Activated B cell treated with CpG ODN at 0.5 μM for 24 hours (primary cell): ENCODE measurements at regions not wholly inside any gene's neighbourhood (a gene's known extent, or its start where the extent isn't known, plus 50 kb on each side); places are given as distances from the start of the nearest gene placed in this dataset.

Experiments used
- ATAC-seq: fragments of 200-7000 bp; cut with Tn5 transposase; one replicate; pipeline ENCODE4 v1.10.0; 2021; ENCODE audit warnings: low read depth, mild to moderate bottlenecking, moderate library complexity
- CTCF ChIA-PET: fragments of 350-600 bp; sonication (Branson Sonifier 250); formaldehyde crosslinking; loops from one replicate; lab custom pipeline; 2021; ENCODE audit warnings: antibody characterized with exemption; lab: Charles Lee
- POLR2A ChIA-PET: fragments of 350-600 bp; sonication (Branson Sonifier 250); formaldehyde crosslinking; loops from one replicate; lab custom pipeline; 2021; ENCODE audit warnings: antibody characterized with exemption; lab: Charles Lee
- DNase-seq: peaks from one replicate; pipeline ENCODE4 v3.0.0; 2022
- H3K27ac Mint-ChIP-seq: one replicate; pipeline ENCODE4 v1.8.0; 2020; ENCODE audit warnings: mixed read lengths
- H3K27me3 Mint-ChIP-seq: one replicate; pipeline ENCODE4 v1.8.0; 2021; ENCODE audit warnings: mixed read lengths
- H3K36me3 Mint-ChIP-seq: one replicate; pipeline ENCODE4 v1.8.0; 2021; ENCODE audit warnings: low read depth, mixed read lengths
- H3K4me1 Mint-ChIP-seq: one replicate; pipeline ENCODE4 v1.8.0; 2021; ENCODE audit warnings: mixed read lengths
- H3K4me3 Mint-ChIP-seq: one replicate; pipeline ENCODE4 v1.8.0; 2020; ENCODE audit warnings: mild to moderate bottlenecking, mixed read lengths
- H3K9me3 Mint-ChIP-seq: one replicate; pipeline ENCODE4 v1.8.0; 2020; ENCODE audit warnings: mixed read lengths
- intact Hi-C: fragments of 100-400 bp; cut with micrococcal nuclease; formaldehyde crosslinking; loops from one replicate; pipeline ENCODE4 v1.15.1; 2024
- TF ChIP-seq, protein P1 (sequence below): fragments of 200-600 bp; IDR thresholded peaks from one replicate; pipeline ENCODE4 v1.8.0; 2022; ENCODE audit warnings: antibody characterized with exemption, mild to moderate bottlenecking

DNA sequence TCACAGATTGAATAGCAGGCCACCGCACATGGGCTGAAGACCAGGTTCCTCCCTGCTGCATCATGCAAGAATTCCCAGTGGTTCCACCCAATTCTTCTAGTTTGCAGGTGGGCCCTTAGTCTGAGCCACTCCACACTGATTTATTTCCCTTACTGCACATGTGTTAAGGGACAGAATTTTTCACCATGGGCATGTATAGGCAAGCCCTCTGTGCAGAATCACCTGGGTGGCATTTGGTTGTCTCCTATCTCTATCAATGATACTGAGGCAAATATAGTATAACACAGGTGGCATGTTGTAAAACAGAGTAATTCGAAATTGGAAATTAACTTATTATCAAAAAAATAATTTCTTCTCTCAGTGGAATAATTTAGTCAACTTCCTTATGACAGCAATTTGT, 1892.4 kb downstream of the NCAM2 start:
- no peaks in the 10 kb centered on the region for H3K36me3 Mint-ChIP-seq
- H3K27ac Mint-ChIP-seq = no peak overlapping the region
- no peaks in the 10 kb centered on the region for H3K27me3 Mint-ChIP-seq
- ATAC-seq (no peak), DNase-seq (no peak)
- POLR2A ChIA-PET = no interaction called here
- CTCF ChIA-PET = no interaction called here
- TF ChIP-seq, protein P1, sequence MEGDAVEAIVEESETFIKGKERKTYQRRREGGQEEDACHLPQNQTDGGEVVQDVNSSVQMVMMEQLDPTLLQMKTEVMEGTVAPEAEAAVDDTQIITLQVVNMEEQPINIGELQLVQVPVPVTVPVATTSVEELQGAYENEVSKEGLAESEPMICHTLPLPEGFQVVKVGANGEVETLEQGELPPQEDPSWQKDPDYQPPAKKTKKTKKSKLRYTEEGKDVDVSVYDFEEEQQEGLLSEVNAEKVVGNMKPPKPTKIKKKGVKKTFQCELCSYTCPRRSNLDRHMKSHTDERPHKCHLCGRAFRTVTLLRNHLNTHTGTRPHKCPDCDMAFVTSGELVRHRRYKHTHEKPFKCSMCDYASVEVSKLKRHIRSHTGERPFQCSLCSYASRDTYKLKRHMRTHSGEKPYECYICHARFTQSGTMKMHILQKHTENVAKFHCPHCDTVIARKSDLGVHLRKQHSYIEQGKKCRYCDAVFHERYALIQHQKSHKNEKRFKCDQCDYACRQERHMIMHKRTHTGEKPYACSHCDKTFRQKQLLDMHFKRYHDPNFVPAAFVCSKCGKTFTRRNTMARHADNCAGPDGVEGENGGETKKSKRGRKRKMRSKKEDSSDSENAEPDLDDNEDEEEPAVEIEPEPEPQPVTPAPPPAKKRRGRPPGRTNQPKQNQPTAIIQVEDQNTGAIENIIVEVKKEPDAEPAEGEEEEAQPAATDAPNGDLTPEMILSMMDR = no peak
- intact Hi-C loops = no loop called here
- H3K4me3 Mint-ChIP-seq = no peak overlapping the region
- H3K9me3 Mint-ChIP-seq = no peaks in the 10 kb centered on the region
- no peaks in the 10 kb centered on the region for H3K4me1 Mint-ChIP-seq

DNA sequence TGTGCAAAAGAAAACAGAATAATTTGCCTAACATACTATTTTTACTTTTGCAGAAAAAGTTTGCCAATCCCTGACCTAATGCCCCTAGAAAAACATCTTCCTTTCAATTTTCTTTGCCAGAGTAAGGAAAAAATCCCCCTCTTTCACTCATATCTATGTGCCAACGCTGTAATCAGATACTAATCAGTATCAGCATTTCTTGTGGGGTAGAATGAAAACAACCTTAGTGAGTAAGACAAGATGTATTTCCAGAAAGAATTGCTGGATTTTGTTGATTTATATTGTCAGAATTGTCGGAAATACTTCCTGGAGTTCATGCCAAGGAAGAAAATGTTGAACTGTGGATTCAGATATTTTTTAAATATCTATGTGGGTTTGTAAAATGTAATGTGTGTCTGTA, 1893.8 kb downstream of the NCAM2 start:
- ChIA-PET CTCF (no interaction called here), POLR2A (no interaction called here)
- Mint-ChIP-seq H3K4me3 (no peak overlapping the region), H3K4me1 (no peaks in the 10 kb centered on the region), H3K27ac (no peak overlapping the region), H3K9me3 (no peaks in the 10 kb centered on the region), H3K27me3 (no peaks in the 10 kb centered on the region), H3K36me3 (no peaks in the 10 kb centered on the region)
- DNase-seq (no peak), ATAC-seq (no peak)
- intact Hi-C loops = no loop called here
- TF ChIP-seq, protein P1 = no peak

DNA sequence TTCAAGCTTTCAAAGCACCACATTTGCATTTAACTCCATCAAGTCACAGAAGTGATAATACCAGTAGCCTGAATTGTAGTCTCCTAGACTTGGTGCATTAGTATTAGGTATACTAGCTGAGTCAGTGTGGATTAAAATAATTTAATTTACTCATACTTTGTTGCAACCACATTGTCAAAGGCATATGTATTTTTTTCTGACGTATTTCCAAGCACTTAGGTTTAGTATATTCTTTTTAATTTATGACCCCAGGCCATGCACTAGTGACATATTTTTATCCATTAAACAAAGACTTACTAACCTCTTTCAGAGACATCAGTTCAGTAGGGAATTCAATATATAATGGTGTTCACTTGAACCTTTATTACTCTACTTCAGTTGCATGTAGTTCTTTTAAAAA, 1894.5 kb downstream of the NCAM2 start:
- Mint-ChIP-seq H3K27ac (no peak overlapping the region), H3K27me3 (no peaks in the 10 kb centered on the region), H3K36me3 (no peaks in the 10 kb centered on the region), H3K4me1 (no peaks in the 10 kb centered on the region), H3K9me3 (no peaks in the 10 kb centered on the region), H3K4me3 (no peak overlapping the region)
- ChIA-PET CTCF (no interaction called here), POLR2A (no interaction called here)
- intact Hi-C loops = no loop called here
- TF ChIP-seq, protein P1 = no peak
- ATAC-seq (no peak), DNase-seq (no peak)

DNA sequence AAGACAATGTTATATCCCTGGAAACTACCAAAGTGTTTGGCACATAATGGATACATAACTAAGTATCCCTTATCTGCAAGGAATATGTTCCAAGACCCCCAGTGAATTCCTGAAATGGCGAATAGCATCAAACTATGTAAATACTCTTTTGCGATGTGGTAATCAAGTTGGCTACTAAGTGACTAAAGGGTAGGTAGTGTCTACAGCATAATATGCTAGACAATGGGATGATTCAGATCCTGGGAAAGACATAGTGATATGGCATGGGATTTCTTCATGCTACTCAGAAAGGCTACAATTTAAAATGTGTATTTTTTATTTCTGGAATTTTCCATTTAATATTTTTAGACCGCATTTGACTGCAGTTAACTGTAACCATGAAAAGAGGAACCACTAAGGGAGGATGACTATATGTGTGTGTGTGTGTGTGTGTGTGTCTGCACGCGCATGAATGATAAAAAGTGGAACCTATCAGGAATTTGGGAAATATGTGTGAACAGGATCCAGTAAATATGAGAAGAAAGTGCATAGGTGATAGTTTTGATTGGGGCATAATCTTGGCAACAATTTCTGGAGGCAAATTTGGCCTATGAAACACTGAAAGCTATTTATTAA, 1899.9 kb downstream of the NCAM2 start:
- Mint-ChIP-seq H3K27ac (no peak overlapping the region), H3K4me3 (no peak overlapping the region), H3K36me3 (no peaks in the 10 kb centered on the region), H3K9me3 (no peaks in the 10 kb centered on the region), H3K4me1 (no peaks in the 10 kb centered on the region), H3K27me3 (no peaks in the 10 kb centered on the region)
- ATAC-seq (no peak), DNase-seq (no peak)
- POLR2A ChIA-PET = no interaction called here
- TF ChIP-seq, protein P1 = no peak
- CTCF ChIA-PET = no interaction called here
- intact Hi-C loops = no loop called here

DNA sequence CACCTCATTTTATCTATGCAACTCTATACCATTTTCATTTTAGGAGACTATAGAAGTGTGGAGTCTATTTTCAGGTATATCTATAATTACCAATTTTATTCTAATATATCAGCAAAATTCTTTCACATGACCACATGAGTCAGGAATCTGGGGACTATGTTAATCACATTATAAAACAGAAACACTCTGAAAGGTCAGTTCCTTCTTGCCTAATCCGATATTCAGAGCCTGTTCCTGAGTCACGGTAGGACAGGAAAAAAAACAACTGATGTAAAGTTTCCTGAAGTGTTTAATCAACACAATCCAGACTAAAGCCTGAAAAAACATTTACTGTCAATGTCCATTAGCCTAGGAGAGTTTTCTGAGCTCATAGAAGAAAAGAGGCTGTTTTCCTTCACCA, 1902.3 kb downstream of the NCAM2 start:
- POLR2A ChIA-PET = no interaction called here
- CTCF ChIA-PET = no interaction called here
- no peak overlapping the region for H3K4me3 Mint-ChIP-seq

More for the DNA sequence above, 1902.3 kb downstream of the NCAM2 start:
- intact Hi-C loops = no loop called here
- Mint-ChIP-seq H3K36me3 (no peaks in the 10 kb centered on the region), H3K4me1 (no peaks in the 10 kb centered on the region), H3K27me3 (no peaks in the 10 kb centered on the region), H3K9me3 (no peaks in the 10 kb centered on the region), H3K27ac (no peak overlapping the region)
- ATAC-seq (no peak), DNase-seq (no peak)
- TF ChIP-seq, protein P1 = no peak
